ENCODE measurements at regions not wholly inside any gene's neighbourhood (a gene's known extent, or its start where the extent isn't known, plus 50 kb on each side); places are given as distances from the start of the nearest gene placed in this dataset.

GRCh38 chr1:38135625-38136414 lies 89.2 kb upstream of the POU3F1 start:
- TF ChIP-seq CTCF (IDR thresholded peaks at IDR 0.05) = no peak
- no peak for TF ChIP-seq POLR2A (IDR thresholded peaks at IDR 0.05)
- no peak for TF ChIP-seq EP300 (IDR thresholded peaks at IDR 0.05)
